NK-92 treated with Interleukin-12 subunit alpha and Interleukin-12 subunit beta, amount 100 ng/mL, for 24 hours (cell line): ENCODE measurements at regions not wholly inside any gene's neighbourhood (a gene's known extent, or its start where the extent isn't known, plus 50 kb on each side); places are given as distances from the start of the nearest gene placed in this dataset.

Experiments used
- DNase-seq: peaks from one replicate; lab custom pipeline; 2025; lab: John Stamatoyannopoulos, UW

- DNase-seq = no peak
Measured at GRCh38 chr2:117714745-117715417, 99.6 kb upstream of the DDX18 start.

- DNase-seq = no peak
Measured at GRCh38 chr2:117716505-117716904, 98.0 kb upstream of the DDX18 start.

- no peak for DNase-seq
Measured at GRCh38 chr2:117717072-117717471, 97.4 kb upstream of the DDX18 start.

GRCh38 chr2:117718048-117718447 lies 96.4 kb upstream of the DDX18 start:
- DNase-seq = no peak

GRCh38 chr2:117720765-117721164 lies 93.7 kb upstream of the DDX18 start:
- DNase-seq = no peak

GRCh38 chr2:117723483-117723882 lies 91.0 kb upstream of the DDX18 start:
- no peak for DNase-seq

- DNase-seq = no peak
Measured at GRCh38 chr2:117723888-117724434, 90.5 kb upstream of the DDX18 start.

- DNase-seq = no peak
Measured at GRCh38 chr2:117726747-117727146, 87.7 kb upstream of the DDX18 start.

GRCh38 chr2:117737846-117738245 lies 76.6 kb upstream of the DDX18 start:
- DNase-seq = no peak

- DNase-seq = no peak
Measured at GRCh38 chr2:117738991-117739839, 75.3 kb upstream of the DDX18 start.

- no peak for DNase-seq
Measured at GRCh38 chr2:117745537-117745936, 69.0 kb upstream of the DDX18 start.

GRCh38 chr2:117755768-117756167 lies 58.7 kb upstream of the DDX18 start:
- no peak for DNase-seq

- no peak for DNase-seq
Measured at GRCh38 chr2:117760916-117761315, 53.6 kb upstream of the DDX18 start.

- no peak for DNase-seq
Measured at GRCh38 chr2:117762454-117762853, 52.0 kb upstream of the DDX18 start.

GRCh38 chr2:117763804-117764203 lies 50.7 kb upstream of the DDX18 start:
- DNase-seq = no peak
